ENCODE measurements at regions not wholly inside any gene's neighbourhood (a gene's known extent, or its start where the extent isn't known, plus 50 kb on each side); places are given as distances from the start of the nearest gene placed in this dataset.
"Not testable (repeated sequence)": the region's sequence is repeated elsewhere in the genome, so short reads cannot be mapped to it uniquely, and the experiment has no call there.

DNA sequence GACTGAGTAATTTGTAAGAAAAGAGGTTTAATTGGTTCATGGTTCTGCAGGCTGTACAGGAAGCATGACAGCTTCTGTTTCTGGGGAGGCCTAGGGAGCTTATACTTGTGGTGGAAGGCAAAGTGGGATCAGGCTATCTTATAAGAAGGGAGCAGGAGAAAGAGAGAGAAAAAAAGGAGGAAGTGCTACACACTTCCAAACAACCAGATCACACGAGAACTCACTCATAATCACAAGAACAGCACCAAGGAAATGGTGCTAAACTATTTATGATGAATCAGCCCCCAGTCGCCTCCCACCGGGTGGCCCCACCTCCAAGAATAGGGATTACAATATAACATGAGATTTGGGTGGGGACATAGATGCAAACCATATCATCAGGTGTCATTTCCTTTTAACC is 89.1 kb upstream of the KCNMA1 start:
- TF ChIP-seq, protein P1, sequence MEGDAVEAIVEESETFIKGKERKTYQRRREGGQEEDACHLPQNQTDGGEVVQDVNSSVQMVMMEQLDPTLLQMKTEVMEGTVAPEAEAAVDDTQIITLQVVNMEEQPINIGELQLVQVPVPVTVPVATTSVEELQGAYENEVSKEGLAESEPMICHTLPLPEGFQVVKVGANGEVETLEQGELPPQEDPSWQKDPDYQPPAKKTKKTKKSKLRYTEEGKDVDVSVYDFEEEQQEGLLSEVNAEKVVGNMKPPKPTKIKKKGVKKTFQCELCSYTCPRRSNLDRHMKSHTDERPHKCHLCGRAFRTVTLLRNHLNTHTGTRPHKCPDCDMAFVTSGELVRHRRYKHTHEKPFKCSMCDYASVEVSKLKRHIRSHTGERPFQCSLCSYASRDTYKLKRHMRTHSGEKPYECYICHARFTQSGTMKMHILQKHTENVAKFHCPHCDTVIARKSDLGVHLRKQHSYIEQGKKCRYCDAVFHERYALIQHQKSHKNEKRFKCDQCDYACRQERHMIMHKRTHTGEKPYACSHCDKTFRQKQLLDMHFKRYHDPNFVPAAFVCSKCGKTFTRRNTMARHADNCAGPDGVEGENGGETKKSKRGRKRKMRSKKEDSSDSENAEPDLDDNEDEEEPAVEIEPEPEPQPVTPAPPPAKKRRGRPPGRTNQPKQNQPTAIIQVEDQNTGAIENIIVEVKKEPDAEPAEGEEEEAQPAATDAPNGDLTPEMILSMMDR (IDR thresholded peaks at IDR 0.05): no peak
- H3K4me1 ChIP-seq: no peaks in the 10 kb centered on the region
- H3K27me3 ChIP-seq: no peaks in the 10 kb centered on the region
- intact Hi-C loops (cut with DNase I): no loop called here
- ATAC-seq: no peak
- DNase-seq: no peak
- 84 to 87% methylated on average over 3 of the region's 3 CpGs for WGBS, 2 donors
- no peak overlapping the region for H3K27ac ChIP-seq
- H3K36me3 ChIP-seq: no peaks in the 10 kb centered on the region
- no peak overlapping the region for H3K4me3 ChIP-seq
- no peaks in the 10 kb centered on the region for H3K9me3 ChIP-seq
- FAIRE-seq: no peak

DNA sequence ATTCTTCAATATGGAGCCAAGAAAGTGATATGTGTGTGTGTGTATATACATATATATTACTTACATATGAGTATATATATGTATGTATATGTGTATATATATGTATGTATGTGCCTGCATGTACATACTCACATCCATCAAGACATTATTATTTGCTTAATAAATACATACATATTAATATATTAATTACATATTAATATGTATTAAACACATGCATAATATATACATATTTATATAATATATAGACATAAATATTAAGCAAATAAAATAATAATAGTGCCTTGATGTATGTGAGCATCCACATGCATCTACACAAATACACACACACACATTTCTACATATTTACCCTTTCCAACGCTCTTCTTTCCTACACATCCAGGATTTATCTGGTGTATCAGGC is 88.7 kb upstream of the KCNMA1 start:
- Histone ChIP-seq H3K9me3 (no peaks in the 10 kb centered on the region), H3K27me3 (no peaks in the 10 kb centered on the region), H3K36me3 (no peaks in the 10 kb centered on the region), H3K27ac (no peak overlapping the region), H3K4me3 (no peak overlapping the region), H3K4me1 (no peaks in the 10 kb centered on the region)
- 88 to 98% methylated on average over 1 of the region's 1 CpG for WGBS, 2 donors
- DNase-seq: no peak
- ATAC-seq: no peak
- no peak for FAIRE-seq
- TF ChIP-seq, protein P1 (IDR thresholded peaks at IDR 0.05): no peak
- intact Hi-C loops (cut with DNase I): no loop called here

- no peak for ATAC-seq
- TF ChIP-seq, protein P1 (IDR thresholded peaks at IDR 0.05): no peak
- no peak overlapping the region for H3K4me3 ChIP-seq
- H3K27me3 ChIP-seq: no peaks in the 10 kb centered on the region
- H3K4me1 ChIP-seq: no peaks in the 10 kb centered on the region
- DNase-seq: no peak
- no peak for FAIRE-seq
- H3K9me3 ChIP-seq: no peaks in the 10 kb centered on the region
- H3K27ac ChIP-seq: no peak overlapping the region
- H3K36me3 ChIP-seq: no peaks in the 10 kb centered on the region
- intact Hi-C loops (cut with DNase I): no loop called here
- WGBS, 2 donors: 64 to 74% methylated on average over 2 of the region's 2 CpGs
Observed at GRCh38 chr10:77724820-77725219, 87.2 kb upstream of the KCNMA1 start.

DNA sequence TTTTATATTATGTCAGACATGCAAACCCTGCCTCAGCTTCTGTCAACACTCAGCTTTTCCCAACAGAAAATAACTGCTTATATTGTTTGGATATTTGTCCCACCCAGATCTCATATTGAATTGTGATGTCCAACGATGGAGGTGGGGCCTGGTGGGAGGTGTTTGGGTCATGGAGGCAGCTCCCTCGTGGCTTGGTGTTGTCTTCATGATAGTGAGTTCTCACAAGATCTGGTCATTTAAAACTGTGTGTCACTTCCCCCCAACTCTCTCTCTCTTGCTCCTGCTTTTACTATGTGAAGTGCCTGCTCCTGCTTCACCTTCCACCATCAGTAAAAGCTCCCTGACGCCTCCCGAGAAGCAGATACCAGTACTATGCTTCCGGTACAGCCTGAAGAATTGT is 85.8 kb upstream of the KCNMA1 start:
- intact Hi-C loops (cut with DNase I): no loop called here
- Histone ChIP-seq H3K36me3 (no peaks in the 10 kb centered on the region), H3K4me1 (no peaks in the 10 kb centered on the region), H3K27me3 (no peaks in the 10 kb centered on the region), H3K4me3 (no peak overlapping the region), H3K9me3 (no peaks in the 10 kb centered on the region), H3K27ac (no peak overlapping the region)
- WGBS, 2 donors: 76 to 85% methylated on average over 5 of the region's 5 CpGs
- DNase-seq (no peak), ATAC-seq (no peak), FAIRE-seq (no peak)
- TF ChIP-seq, protein P1 (IDR thresholded peaks at IDR 0.05): no peak

GRCh38 chr10:77722956-77723355 is 85.3 kb upstream of the KCNMA1 start:
- H3K4me1 ChIP-seq; H3K27ac ChIP-seq; H3K27me3 ChIP-seq; DNase-seq; H3K36me3 ChIP-seq; H3K4me3 ChIP-seq; intact Hi-C loops (cut with DNase I); ATAC-seq; FAIRE-seq; H3K9me3 ChIP-seq: not testable (repeated sequence)
- WGBS, 2 donors: 44 to 45% methylated on average over 3 of the region's 3 CpGs

GRCh38 chr10:77721815-77722214 is 84.2 kb upstream of the KCNMA1 start:
- H3K27me3 ChIP-seq: no peaks in the 10 kb centered on the region
- H3K27ac ChIP-seq: no peak overlapping the region
- H3K4me1 ChIP-seq: no peaks in the 10 kb centered on the region
- ATAC-seq: no peak
- no peaks in the 10 kb centered on the region for H3K9me3 ChIP-seq
- TF ChIP-seq, protein P1 (IDR thresholded peaks at IDR 0.05): no peak
- no peaks in the 10 kb centered on the region for H3K36me3 ChIP-seq
- intact Hi-C loops (cut with DNase I): no loop called here
- FAIRE-seq: no peak
- H3K4me3 ChIP-seq: no peak overlapping the region
- no peak for DNase-seq
- 91 to 95% methylated on average over 3 of the region's 3 CpGs for WGBS, 2 donors
